GM21423 (cell line): ENCODE measurements at regions not wholly inside any gene's neighbourhood (a gene's known extent, or its start where the extent isn't known, plus 50 kb on each side); places are given as distances from the start of the nearest gene placed in this dataset.

Experiments
- ATAC-seq: cut with Tn5 transposase; IDR thresholded peaks from one replicate; pipeline ENCODE4 v1.9.1; 2021; ENCODE audit warnings: mild to moderate bottlenecking, moderate library complexity; ENCODE audit not compliant: unreplicated experiment

- no peak for ATAC-seq
Observed at GRCh38 chr13:64075543-64076271, 2660.1 kb upstream of the PCDH20 start.

- no peak for ATAC-seq
Observed at GRCh38 chr13:64074971-64075474, 2659.4 kb upstream of the PCDH20 start.

- no peak for ATAC-seq
Observed at GRCh38 chr13:64073203-64073602, 2657.6 kb upstream of the PCDH20 start.

GRCh38 chr13:64071352-64071751 is 2655.7 kb upstream of the PCDH20 start:
- ATAC-seq = no peak

- ATAC-seq = no peak
Observed at GRCh38 chr13:64069892-64070291, 2654.2 kb upstream of the PCDH20 start.

GRCh38 chr13:64066711-64067110 is 2651.1 kb upstream of the PCDH20 start:
- no peak for ATAC-seq

- ATAC-seq = no peak
Observed at GRCh38 chr13:64061649-64062048, 2646.0 kb upstream of the PCDH20 start.

- no peak for ATAC-seq
Observed at GRCh38 chr13:64057372-64058020, 2641.8 kb upstream of the PCDH20 start.

GRCh38 chr13:64054321-64054720 is 2638.7 kb upstream of the PCDH20 start:
- no peak for ATAC-seq

- ATAC-seq = no peak
Observed at GRCh38 chr13:64052521-64052920, 2636.9 kb upstream of the PCDH20 start.

GRCh38 chr13:64051278-64051677 is 2635.6 kb upstream of the PCDH20 start:
- no peak for ATAC-seq

GRCh38 chr13:64041296-64041695 is 2625.6 kb upstream of the PCDH20 start:
- no peak for ATAC-seq

- ATAC-seq = no peak
Observed at GRCh38 chr13:64033921-64034320, 2618.3 kb upstream of the PCDH20 start.

GRCh38 chr13:64029343-64030093 is 2613.9 kb upstream of the PCDH20 start:
- no peak for ATAC-seq

- no peak for ATAC-seq
Observed at GRCh38 chr13:64028551-64028950, 2612.9 kb upstream of the PCDH20 start.

GRCh38 chr13:64020126-64020525 is 2604.5 kb upstream of the PCDH20 start:
- no peak for ATAC-seq

- ATAC-seq = no peak
Observed at GRCh38 chr13:64007339-64007738, 2591.7 kb upstream of the PCDH20 start.

- no peak for ATAC-seq
Observed at GRCh38 chr13:64000321-64000720, 2584.7 kb upstream of the PCDH20 start.

- no peak for ATAC-seq
Observed at GRCh38 chr13:63999614-64000305, 2584.1 kb upstream of the PCDH20 start.

GRCh38 chr13:63983366-63983765 is 2567.7 kb upstream of the PCDH20 start:
- ATAC-seq = no peak

GRCh38 chr13:63979951-63980350 is 2564.3 kb upstream of the PCDH20 start:
- ATAC-seq = no peak
